NCI-H2081 (cell line): ENCODE measurements at regions not wholly inside any gene's neighbourhood (a gene's known extent, or its start where the extent isn't known, plus 50 kb on each side); places are given as distances from the start of the nearest gene placed in this dataset.
"Not testable (repeated sequence)": the region's sequence is repeated elsewhere in the genome, so short reads cannot be mapped to it uniquely, and the experiment has no call there.

Experiments
- DNase-seq, 2 experiments: peaks; one replicate each; lab custom pipeline; 2025; lab: John Stamatoyannopoulos, UW

DNA sequence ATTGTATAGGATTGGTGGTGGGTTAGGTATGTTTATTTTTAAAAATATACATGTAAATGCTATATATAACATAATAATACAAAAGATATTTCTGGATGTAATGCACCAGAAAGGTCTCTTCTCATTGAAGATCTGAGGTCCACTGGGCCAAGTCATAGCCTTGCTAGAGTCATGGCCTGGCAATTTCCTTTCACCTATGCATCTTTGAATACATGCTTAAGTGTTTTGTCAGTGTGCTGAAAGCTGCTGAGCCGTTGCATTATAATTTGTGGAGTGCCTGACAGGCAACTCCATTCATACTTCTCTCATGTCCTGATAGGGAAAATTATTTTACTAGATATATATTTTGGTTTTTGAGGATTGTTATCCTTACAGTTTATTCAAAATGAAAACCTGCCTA, 410.2 kb upstream of the CT83 start:
- DNase-seq = no peak

DNA sequence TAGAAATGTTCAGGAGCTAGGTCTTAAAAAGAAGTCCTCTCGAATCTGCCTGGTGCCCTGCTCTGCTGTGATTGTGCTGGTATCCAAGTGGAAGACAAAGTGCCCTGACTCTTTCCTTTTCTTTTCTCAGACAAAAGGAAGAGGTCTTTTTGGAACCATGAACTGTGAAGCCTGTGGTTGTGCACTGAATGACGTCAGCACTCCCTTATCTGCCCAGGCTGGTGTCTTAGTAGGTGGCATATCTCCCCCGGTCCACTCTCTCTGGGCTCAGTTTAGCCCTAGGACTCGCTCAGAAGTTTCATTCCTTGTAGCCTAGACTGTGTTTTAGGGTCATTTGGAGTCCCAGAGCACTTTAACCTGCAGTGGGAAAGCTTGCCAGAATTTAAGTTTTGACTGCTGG, 400.3 kb upstream of the CT83 start:
- no peak for DNase-seq

DNA sequence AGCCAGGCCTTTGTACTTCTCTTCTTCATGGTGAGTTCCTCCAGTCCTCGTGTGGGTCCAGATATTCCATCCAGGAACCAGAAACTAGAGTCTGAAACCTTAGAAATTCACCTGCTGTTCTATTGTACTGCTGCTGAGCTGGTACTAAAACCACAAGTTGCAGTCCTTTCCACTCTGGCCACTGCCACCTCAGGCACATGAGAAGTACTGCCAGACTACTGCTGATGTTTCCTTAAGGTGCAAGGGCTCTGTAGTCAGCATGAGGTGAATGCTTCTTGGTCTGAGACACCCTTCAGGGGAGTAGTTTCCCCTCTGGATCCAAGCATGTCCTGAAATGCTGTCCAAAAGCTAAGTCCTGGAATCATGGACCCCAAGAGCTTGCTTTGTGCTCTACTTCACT, 399.6 kb upstream of the CT83 start:
- DNase-seq = no peak

DNA sequence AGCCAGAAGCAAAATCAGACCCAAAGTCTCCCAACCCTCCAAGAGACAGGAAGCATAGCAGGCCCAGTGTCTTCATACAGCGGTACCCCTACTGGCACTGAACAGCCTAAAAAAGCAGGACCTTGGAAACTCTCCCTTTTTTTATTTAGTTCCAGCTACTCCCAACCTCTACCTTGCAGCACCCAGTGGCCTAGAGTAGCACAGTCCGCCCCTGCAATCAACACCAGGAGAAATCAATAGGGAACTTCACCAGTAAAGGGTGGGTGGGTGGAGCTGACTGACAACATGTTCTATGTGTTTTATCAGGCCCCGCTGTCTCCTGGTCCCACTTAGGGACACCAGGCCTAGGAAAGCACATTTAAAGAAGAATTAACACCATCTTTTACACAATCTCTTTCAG, 378.5 kb upstream of the CT83 start:
- no peak for DNase-seq

DNA sequence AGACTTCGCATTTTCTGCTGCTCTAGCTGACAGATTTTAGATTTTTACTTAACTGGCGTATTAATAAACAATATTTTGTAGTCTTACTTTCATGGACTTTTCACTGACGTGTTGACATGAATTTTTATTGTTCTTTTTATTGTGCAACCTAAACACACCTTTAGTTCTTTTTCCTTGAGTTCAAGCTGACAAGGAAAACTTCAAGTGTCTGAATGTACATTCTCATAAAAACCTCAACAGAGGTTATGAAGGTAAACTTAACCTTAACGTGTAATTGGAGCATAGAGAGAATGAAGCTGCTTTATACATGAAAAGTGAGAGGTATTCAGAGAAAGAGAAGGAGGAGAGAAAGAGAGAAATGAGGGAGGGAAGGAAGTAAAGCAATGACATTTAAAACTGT, 364.3 kb upstream of the CT83 start:
- no peak for DNase-seq

DNA sequence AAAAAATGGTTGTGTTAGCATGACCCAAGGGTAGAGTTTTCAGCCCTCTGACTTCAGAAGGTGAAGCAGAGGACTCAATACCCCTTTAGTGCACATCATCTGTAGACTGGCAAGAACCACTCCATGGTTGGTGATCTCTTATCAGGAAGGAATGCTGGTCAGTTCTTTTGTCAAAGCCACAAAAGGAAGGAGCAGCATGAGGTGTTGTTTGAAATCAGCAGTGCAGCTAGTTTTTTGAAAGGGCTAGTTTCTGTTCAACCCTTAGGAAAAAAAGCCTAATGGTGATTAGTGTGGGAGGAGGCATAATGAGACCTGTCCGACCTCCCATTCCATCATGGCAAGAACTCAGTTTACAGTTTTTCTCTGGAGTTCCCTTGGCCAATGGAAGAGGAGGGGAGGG, 362.0 kb upstream of the CT83 start:
- DNase-seq = no peak

DNA sequence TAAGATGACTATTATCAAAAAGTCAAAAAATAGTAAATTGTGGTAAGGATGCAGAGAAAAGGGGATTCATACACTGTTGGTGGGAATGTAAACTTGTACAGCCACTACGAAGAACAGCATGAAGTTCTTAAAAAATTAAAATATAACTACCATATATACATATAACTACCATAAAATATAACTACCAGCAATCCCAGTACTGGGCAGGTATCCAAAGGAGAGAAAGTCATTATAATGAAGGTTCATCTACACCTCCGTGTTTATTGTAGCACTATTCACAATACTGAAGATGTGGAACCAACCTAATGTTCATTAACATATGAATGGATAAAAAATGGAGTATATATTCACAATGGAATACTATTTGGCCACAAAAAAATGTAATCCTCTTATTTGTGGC, 360.9 kb upstream of the CT83 start:
- peak in 1 of 2 experiments; percentile 10 for DNase-seq

DNA sequence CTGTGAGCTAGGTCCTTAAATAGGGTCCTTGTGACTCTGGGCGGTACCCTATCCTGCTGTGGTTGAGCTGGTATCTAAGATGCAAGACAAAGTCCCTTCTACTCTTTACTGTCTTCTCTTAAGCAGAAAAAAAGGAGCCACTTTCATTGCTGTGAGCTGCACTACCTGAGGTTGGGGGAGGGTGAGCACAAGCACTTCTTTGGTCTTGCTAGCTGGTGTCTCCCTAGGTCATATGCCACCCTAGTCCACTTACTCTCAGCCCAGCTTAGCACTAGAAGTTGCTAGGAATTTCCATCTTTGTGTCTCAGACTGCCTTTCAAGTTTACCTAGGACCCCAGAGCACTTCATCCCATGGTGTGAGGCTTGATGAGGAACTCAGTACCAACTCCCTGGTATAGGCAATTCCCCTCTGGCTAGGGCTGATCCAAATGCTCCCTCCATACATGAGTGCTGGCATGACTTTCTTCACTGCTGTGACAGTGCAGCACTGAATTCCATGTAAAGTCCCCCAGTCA, 343.6 kb upstream of the CT83 start:
- no peak for DNase-seq

DNA sequence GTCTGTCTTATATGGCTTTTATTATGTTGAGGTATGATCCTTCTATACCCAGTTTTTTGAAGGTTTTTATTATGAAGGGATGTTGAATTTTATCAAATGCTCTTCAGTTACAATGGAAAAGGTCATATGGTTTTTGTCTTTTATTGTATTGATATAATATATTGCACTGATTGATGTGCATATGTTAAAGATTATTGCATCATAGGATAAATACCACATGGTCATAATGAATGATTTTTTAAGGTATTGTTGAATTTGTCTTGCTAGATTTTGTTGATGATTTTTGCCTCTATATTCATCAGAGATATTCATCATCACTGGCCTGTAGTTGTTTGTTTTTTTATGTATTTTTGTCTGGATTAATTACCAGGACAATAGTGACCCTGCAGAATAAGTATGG, 339.2 kb upstream of the CT83 start:
- DNase-seq = no peak

DNA sequence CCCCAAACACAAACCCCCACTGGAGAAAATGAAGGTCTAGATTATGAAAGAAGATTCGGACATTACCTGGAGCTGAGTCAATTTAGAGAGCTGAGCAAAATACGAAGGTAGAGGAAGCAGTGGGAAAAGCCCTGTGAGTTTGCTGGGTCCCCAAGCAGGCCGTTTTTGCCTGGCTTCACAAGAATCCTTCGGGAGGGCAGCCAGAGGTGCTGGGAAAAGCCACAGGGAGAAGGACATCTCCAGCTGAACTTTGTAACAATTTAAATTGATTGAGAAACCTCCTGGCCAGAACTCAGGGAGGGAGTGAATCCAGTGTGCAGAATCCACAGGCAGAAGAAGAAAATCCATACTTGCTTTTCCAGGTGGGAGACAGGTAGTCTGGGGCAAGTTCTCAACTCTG, 319.1 kb upstream of the CT83 start:
- DNase-seq = no peak

DNA sequence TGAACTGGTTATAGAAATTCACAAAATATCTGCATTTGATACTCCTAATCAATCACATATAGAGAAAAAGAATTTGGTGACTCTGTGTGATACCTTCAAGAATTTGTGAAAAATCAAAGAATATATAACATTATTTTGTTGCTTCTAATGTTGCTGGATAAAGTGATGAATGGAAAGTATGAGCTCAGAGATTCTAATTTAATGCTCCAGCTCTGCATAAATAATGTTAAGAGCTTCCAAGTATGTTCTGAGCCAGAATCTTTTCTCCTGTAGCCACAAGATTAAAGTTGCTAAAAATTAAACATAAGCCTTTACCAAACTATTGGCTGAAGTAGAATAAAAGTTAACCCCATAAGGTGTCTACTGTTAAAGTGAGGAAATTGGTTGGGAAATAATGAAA, 294.7 kb upstream of the CT83 start:
- no peak for DNase-seq

DNA sequence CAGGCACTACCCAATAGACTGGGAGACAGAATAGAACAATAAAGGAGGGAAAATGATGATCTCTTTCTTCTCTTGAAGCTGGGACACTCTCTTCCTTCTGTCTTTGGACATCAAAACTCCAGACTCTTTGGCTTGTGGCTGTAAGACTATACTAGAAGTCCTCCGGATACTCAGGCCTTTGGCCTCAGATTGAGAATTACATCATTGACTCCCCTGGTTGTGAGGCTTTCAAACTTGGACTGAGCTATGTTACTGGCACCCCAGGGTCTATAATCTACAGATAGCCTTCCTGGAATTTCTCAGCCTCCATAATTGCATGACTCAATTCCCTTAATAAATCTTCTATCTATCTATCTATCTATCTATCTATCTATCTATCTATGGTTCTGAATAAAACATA, 294.2 kb upstream of the CT83 start:
- no peak for DNase-seq

DNA sequence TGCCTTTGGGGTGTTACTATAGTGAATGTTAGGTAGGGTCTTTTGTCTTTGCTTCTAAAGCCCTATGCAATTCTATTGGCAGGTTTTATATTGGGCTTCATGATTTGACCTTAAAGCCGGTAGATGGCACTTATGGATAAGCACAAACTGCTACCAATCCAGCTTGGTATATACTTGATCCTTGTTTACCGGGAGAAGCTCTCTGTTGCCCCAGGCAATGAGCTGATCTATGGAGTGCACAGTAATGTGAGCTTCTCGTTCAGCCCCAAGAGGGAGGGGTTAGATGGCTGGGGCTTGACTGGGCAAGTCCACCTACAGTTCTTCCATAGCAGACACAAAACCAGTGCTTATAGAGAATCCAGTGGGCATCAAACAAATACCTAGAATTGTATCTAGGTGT, 287.2 kb upstream of the CT83 start:
- peak in 1 of 2 experiments; percentile 13 for DNase-seq

DNA sequence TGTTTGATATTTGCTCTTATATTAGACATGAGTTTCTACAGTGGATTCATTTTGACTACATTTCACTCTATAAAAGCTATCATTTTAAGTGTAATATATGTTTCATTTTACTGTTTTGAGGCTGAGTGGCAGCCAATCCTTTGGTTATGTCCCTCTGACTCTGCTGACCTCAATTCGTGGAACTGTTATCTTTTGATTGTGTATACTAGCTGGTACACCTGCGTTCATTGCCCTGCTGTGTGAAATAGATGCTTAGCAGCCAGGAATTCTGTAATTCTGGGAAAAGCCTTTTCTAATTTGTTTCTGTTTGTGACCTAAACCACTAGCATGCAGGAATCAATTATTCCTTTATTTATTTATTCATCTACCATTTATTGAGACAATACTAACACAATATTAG, 269.4 kb upstream of the CT83 start:
- no peak for DNase-seq

DNA sequence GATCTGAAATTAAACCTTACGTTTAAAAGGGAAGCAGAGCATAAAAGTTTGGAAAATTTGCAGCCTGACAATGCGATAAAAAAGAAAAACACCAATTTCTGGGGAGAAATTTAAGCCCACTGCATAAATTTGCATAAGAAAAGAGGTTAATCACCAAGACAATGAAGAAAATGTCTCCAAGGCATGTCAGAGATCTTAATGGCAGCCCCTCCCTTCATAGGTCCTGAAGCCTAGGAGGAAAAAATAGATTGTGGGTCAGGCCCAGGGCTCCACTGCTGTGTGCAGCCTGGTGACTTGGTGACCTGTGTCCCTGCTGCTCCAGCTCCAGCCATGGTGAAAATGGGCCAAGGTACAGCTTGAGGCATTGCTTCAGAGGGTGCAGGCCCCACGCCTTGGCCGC, 264.0 kb upstream of the CT83 start:
- no peak for DNase-seq

DNA sequence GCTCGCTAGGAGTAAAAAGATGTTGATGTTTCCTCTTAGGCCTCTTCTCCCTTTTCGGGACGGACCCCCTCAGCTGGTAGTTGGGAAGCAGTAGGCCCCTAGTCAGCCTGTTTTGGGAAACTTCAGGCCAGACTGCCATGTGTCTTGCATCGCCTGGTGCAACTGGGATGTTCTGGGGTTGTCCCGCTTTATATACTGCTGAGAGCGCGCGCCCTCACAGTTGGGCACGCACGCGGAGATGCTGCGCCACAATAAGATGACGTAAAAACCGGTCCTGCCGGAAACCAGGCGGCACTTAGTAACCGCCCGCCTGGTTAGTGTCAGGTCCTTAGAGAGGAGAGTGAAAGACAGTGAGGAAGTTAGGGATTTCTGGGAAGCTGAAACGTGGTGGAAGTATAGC, 231.3 kb upstream of the CT83 start:
- DNase-seq = no peak

DNA sequence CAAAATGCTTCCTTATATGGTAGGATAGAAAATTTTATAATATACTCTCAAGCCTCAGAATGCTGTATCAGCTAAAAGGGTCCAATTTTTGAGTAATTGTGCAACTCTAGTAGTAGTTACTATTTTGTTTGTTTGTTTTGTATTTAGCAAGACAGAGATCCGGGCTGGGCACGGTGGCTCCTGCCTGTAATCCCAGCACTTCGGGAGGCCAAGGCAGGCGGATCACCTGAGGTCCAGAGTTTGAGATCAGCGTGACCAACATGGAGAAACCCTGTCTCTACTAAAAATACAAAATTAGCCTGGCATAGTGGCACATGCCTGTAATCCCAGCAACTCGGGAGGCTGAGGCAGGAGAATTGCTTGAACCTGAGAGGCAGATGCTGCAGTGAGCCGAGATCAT, 216.8 kb upstream of the CT83 start:
- not testable (repeated sequence) for DNase-seq

DNA sequence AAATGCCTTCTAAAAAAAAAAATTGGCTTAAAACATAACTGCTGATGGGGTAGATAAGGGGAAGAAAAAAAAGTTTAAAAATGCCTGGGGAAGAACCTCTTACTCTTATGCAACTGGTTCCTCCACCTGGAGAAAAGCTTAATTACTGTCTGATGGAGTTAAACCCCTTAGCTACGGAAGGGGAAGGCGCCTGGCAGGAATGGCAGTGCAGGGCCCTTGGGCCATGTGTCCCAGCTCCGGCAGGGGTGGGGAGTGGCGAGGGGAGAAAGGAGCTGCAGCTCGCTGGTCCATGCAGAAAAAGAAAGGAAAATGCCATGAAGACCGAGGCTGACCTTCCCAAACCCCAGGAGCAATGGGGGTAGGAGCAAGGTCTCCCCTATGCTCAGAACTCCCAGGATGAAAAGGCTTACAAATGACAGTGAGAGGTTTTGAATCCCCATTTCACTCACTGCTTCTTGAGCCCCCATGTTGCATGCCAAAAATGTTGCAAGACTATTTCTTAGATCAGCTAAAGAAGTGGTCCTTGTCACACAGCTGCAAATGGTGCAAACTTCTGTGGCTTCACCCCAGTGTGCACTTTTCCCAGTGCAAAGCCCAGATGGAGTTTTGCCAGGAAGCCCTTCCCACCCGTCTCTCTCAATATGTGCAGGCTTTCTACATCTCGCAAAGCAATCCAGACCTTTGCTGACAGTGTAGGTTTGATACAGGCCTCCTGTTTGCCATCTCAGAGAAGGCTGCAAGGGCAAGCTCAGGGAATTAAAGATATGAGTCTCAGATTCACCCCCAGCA, 204.8 kb upstream of the CT83 start:
- peak in 1 of 2 experiments; percentile 3 for DNase-seq

DNA sequence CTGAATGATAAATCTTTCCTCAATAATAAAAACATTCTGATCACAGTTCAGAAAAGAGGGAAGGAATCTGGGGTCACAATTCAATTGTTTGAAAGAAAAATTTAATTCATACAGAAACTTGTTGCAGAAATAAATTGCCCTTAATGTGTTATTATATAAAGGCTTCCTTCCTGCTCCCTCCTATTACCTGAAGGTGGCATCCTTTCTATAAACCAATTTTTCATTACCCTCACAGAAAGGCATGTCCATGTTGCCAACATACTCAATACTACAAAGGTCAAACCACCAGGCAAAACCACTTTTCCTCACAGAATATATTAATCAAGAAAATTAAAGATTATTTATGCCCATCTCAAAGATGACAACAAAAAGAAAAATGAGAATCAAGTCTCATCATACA, 194.3 kb upstream of the CT83 start:
- no peak for DNase-seq

DNA sequence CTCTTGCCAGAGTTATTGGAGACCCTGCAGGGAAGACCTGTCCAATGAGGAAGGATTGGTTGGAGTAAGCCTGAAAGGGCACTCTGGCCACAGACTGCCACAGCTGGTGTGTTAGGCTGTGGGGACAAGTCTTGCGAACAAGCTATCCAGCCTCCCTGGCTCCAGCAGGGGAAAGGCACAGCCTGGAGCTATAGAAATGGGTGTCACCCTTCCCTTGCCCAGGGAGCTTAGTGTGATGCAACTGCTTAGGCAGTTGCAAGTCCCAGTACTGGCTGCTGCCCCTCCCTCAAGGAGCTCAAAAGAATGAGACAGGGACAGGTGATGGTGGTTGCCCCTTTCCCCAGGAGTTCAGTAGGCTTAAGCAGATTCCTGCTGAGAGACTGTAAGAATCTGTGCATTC, 165.7 kb upstream of the CT83 start:
- no peak for DNase-seq

DNA sequence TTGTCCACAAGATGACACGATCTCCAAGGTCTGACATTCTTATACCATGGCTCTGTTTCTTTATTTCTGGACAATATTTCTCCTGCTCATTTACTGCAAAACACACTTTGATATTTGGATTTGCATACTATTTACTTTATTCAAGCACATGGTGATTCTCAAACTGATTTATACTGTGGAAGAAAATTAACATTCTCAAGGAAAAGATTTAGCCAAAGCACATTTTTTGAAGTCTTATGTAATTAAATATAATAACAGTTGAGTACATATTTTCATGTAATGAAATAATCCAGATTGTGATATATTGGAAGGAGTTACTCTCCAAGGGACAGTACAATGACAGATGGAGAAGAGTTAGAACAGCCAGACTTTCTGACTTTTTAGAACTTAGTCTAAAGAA, 155.8 kb upstream of the CT83 start:
- no peak for DNase-seq

DNA sequence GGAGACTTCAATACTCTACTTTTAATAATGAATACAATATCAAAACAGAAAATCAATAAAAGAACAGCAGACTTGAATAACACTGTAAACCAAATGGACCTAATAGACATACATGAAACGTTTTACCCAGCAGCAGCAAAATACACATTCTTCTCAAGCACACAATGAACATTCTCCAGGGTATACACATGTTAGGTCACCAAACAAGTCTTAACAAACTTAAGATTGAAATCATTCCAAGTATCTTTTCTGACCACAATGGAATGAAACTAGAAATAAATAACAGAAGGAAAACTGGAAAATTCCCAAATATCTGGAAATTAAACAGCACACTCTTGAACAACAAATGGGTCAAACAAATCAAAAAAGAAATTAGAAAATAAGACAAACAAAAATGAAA, 145.0 kb upstream of the CT83 start:
- DNase-seq = no peak

DNA sequence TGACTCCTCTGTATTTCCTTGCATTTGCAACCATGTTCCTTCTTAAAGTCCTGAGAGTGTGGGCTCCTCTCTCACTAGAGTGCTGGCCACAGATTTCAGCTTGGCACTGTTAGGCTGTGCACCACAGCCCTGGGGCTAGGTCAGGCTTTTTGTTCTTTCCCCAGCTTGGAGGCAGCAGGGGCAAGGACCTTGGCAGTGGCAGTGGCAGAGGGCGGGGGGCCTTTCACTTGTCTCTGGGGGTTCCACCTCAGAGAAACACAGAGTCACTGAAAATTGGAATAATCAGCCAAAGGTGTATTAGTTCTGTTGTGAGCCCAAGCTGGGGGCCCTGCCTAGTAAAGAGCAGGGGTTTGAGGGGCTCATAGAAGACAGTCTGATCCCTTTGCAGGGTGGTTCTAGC, 142.8 kb upstream of the CT83 start:
- DNase-seq = no peak

DNA sequence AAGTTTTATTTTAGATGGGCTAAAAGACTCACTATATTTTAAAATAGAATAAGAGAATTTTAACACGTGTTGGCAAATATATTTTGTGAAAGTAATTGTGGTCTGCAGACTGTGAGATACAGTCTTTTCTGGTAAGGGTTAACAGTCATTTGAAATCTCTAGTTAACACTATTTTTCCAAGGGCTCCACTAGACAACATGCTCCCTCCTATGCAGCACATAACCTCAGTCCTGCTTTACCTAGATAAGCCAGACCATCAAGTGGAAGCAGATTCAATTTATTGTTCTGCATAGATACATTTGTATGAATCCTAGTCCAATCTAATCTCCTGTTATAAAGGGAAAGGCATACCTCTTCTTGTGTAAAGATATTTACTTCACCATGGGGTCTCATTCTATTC, 133.2 kb upstream of the CT83 start:
- no peak for DNase-seq
